ENCODE measurements at regions not wholly inside any gene's neighbourhood (a gene's known extent, or its start where the extent isn't known, plus 50 kb on each side); places are given as distances from the start of the nearest gene placed in this dataset.

GRCh38 chr4:33890841-33891240, 2353.5 kb downstream of the ARAP2 start:
- TF ChIP-seq POLR2A (IDR thresholded peaks at IDR 0.05; ENCODE audit: low read length) (no peak), GATA1 (IDR thresholded peaks at IDR 0.05; ENCODE audit: low read depth, low read length) (no peak)
